ENCODE measurements at regions not wholly inside any gene's neighbourhood (a gene's known extent, or its start where the extent isn't known, plus 50 kb on each side); places are given as distances from the start of the nearest gene placed in this dataset.

DNA sequence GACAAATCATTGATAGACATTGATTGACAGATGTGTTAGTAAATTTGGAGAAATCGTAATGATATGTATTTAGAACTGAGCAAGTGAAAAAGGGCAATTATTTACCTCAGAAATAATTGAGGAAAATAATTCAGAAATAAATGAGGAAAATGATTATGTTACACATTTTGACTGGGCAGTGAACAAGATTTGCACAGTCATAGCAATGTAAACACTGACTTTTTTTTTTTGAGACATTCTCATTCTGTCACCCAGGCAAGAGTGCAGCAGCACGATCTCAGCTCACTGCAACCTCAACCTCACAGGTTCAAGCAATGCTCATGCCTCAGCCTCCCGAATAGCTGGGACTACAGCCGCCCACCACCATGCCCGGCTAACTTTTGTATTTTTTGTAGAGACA lies 211.7 kb downstream of the SP3 start:
- no peak overlapping the region for H3K4me3 ChIP-seq (ENCODE audit: low read depth, low read length)
- TF ChIP-seq CTCF (IDR thresholded peaks at IDR 0.05; ENCODE audit: control insufficient read depth, extremely low read depth, insufficient read depth): no peak
- DNase-seq (ENCODE audit: low read depth): no peak

DNA sequence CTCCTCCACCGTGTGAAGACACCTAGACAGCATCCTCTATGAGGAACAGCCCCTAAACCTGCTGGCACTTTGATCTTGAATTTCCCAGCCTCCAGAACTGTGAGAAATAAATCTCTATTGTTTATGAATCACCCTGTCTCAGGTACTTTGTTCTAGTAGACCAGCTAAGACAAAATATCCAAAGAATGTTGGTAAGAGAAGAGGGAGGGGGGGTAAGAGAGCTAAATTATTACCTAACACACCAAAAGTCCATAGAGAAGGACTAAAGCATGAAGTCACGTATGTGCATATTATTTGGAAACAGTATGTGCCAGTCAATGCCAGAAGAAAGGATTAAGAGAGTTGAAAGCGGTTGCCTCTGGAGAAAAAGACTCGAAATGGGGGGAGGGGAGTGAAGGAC lies 211.0 kb downstream of the SP3 start:
- no peak for TF ChIP-seq CTCF (IDR thresholded peaks at IDR 0.05; ENCODE audit: control insufficient read depth, extremely low read depth, insufficient read depth)
- DNase-seq (ENCODE audit: low read depth): no peak
- H3K4me3 ChIP-seq (ENCODE audit: low read depth, low read length): no peak overlapping the region

GRCh38 chr2:173754837-173755236 lies 210.3 kb downstream of the SP3 start:
- TF ChIP-seq CTCF (IDR thresholded peaks at IDR 0.05; ENCODE audit: control insufficient read depth, extremely low read depth, insufficient read depth): no peak
- no peak for DNase-seq (ENCODE audit: low read depth)
- no peak overlapping the region for H3K4me3 ChIP-seq (ENCODE audit: low read depth, low read length)

GRCh38 chr2:173755798-173756197 lies 209.4 kb downstream of the SP3 start:
- no peak for DNase-seq (ENCODE audit: low read depth)
- no peak for TF ChIP-seq CTCF (IDR thresholded peaks at IDR 0.05; ENCODE audit: control insufficient read depth, extremely low read depth, insufficient read depth)

GRCh38 chr2:173759959-173760358 lies 205.2 kb downstream of the SP3 start:
- TF ChIP-seq CTCF (IDR thresholded peaks at IDR 0.05; ENCODE audit: control insufficient read depth, extremely low read depth, insufficient read depth): no peak
- no peak for DNase-seq (ENCODE audit: low read depth)
- H3K4me3 ChIP-seq (ENCODE audit: low read depth, low read length): no peak overlapping the region

More at GRCh38 chr2:173755798-173756197, 209.4 kb downstream of the SP3 start:
- H3K4me3 ChIP-seq (ENCODE audit: low read depth, low read length): no peak overlapping the region

DNA sequence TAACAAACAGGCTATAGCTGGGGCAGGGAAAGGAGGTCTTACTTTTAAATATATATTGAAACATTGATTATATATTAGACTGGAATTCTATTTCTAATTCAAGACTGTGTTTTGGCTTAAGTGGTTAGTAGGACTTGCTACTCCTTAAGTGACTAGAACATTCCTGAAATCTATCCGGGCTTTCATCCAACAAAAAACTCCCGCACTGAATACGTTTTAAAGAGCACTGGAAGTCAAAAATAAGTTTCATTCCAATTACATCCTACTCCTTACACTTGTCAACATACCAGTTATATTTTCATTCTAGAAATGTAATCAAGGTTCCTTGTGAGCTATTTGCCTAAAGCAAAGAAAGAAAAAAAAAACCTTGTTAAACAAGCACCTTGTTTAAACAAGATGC lies 204.6 kb downstream of the SP3 start:
- TF ChIP-seq CTCF (IDR thresholded peaks at IDR 0.05; ENCODE audit: control insufficient read depth, extremely low read depth, insufficient read depth): no peak
- H3K4me3 ChIP-seq (ENCODE audit: low read depth, low read length): no peak overlapping the region
- DNase-seq (ENCODE audit: low read depth): peak; percentile 48

DNA sequence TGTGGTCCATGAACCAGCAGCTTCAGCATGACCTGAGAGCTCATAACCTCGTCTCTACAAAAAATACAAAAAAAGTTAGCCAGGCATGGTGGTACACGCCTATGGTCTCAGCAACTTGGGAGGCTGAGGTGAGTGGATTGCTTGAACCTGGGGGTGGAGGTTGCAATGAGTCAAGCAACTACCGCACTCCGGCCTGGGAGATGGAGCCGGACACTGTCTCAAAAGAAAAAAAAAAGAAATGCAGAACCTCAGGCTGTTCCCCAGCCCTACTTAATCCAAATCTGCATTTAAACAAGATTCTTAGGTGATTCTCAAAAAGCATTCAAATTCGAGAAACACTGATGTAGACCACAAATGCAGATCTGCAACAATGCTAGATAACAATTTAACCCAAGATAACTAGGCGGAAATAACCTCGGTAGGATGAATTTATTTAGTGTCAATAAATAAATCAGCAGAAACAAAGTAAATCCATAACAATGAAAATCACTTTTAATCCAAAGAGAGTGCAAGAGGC lies 203.5 kb downstream of the SP3 start:
- no peak for DNase-seq (ENCODE audit: low read depth)
- no peak for TF ChIP-seq CTCF (IDR thresholded peaks at IDR 0.05; ENCODE audit: control insufficient read depth, extremely low read depth, insufficient read depth)
- no peak overlapping the region for H3K4me3 ChIP-seq (ENCODE audit: low read depth, low read length)

Data from LNCaP clone FGC (cell line).